GM23338 (cell line): ENCODE measurements at regions not wholly inside any gene's neighbourhood (a gene's known extent, or its start where the extent isn't known, plus 50 kb on each side); places are given as distances from the start of the nearest gene placed in this dataset.

Source experiments
- ATAC-seq: fragments of 200-7000 bp; cut with Tn5 transposase; 3 replicates; pipeline ENCODE4 v1.9.1; 2020
- DNase-seq: peaks from one replicate; pipeline ENCODE4 v3.0.0-alpha.2; 2015; ENCODE audit warnings: low spot score
- H2AFZ ChIP-seq: fragments of 200-600 bp; sonication (generic); 2 replicates; pipeline ENCODE4 v1.8.0; 2016; ENCODE audit warnings: antibody characterized with exemption, mild to moderate bottlenecking, moderate library complexity
- H3F3A ChIP-seq: fragments of 200-600 bp; sonication (generic); replicated peaks from 2 replicates; pipeline ENCODE4 v1.8.0; 2017; ENCODE audit warnings: antibody characterized with exemption, mixed run types, low read depth
- H3K27ac ChIP-seq: fragments of 200-600 bp; sonication (generic); 2 replicates; pipeline ENCODE4 v1.6.1; 2016; ENCODE audit warnings: low read depth
- H3K27me3 ChIP-seq: fragments of 200-600 bp; sonication (generic); 2 replicates; pipeline ENCODE4 v1.8.0; 2016; ENCODE audit warnings: mild to moderate bottlenecking, mixed run types, moderate library complexity; ENCODE audit not compliant: insufficient read depth
- H3K36me3 ChIP-seq: fragments of 200-600 bp; sonication (generic); 2 replicates; pipeline ENCODE4 v1.8.0; 2016; ENCODE audit warnings: mild to moderate bottlenecking; ENCODE audit not compliant: insufficient read depth
- H3K4me1 ChIP-seq: fragments of 200-600 bp; sonication (generic); 2 replicates; pipeline ENCODE4 v1.8.0; 2016; ENCODE audit warnings: mild to moderate bottlenecking, moderate library complexity; ENCODE audit not compliant: insufficient read depth
- H3K4me2 ChIP-seq: fragments of 200-600 bp; sonication (generic); 2 replicates; pipeline ENCODE4 v1.7.1; 2017; ENCODE audit warnings: mixed run types
- H3K4me3 ChIP-seq: fragments of 200-600 bp; sonication (generic); 2 replicates; pipeline ENCODE4 v1.6.1; 2016; ENCODE audit warnings: mixed run types
- H3K79me2 ChIP-seq: fragments of 200-600 bp; sonication (generic); replicated peaks from 2 replicates; pipeline ENCODE4 v1.8.0; 2017; ENCODE audit warnings: mild to moderate bottlenecking; ENCODE audit not compliant: insufficient read depth
- H3K9me2 ChIP-seq: fragments of 200-600 bp; sonication (generic); 2 replicates; pipeline ENCODE4 v1.8.0; 2017; ENCODE audit not compliant: insufficient read depth
- H4K20me1 ChIP-seq: fragments of 200-600 bp; sonication (generic); replicated peaks from 2 replicates; pipeline ENCODE4 v1.8.0; 2017; ENCODE audit warnings: mild to moderate bottlenecking; ENCODE audit not compliant: insufficient read depth
- H3K27ac Mint-ChIP-seq: 2 replicates; pipeline ENCODE4 v1.8.0; 2020; ENCODE audit warnings: inconsistent platforms, mild to moderate bottlenecking, moderate library complexity, mixed read lengths
- H3K27me3 Mint-ChIP-seq: 3 replicates; pipeline ENCODE4 v1.8.0; 2022; ENCODE audit warnings: low read depth, mild to moderate bottlenecking, moderate library complexity, mixed read lengths, inconsistent platforms; ENCODE audit not compliant: insufficient read depth, poor library complexity
- H3K36me3 Mint-ChIP-seq: 3 replicates; pipeline ENCODE4 v1.8.0; 2021; ENCODE audit warnings: low read depth, mild to moderate bottlenecking, inconsistent platforms, moderate library complexity, mixed read lengths
- H3K4me1 Mint-ChIP-seq: 3 replicates; pipeline ENCODE4 v1.8.0; 2020; ENCODE audit warnings: mild to moderate bottlenecking, inconsistent platforms, mixed read lengths
- H3K4me3 Mint-ChIP-seq: 3 replicates; pipeline ENCODE4 v1.8.0; 2021; ENCODE audit warnings: moderate library complexity, mild to moderate bottlenecking, inconsistent platforms, mixed read lengths
- H3K9me3 Mint-ChIP-seq: 3 replicates; pipeline ENCODE4 v1.8.0; 2020; ENCODE audit warnings: moderate library complexity, mild to moderate bottlenecking, inconsistent platforms, mixed read lengths
- CREB1 ChIP-seq: fragments of 250-450 bp; sonication (Bioruptor Pico); IDR thresholded peaks from 2 replicates; pipeline ENCODE4 v1.5.0; 2020; ENCODE audit warnings: low read depth, mild to moderate bottlenecking, moderate library complexity
- EZH2 ChIP-seq: fragments of 200-600 bp; sonication (generic); IDR thresholded peaks from one replicate; pipeline ENCODE4 v1.8.0; 2017; ENCODE audit warnings: antibody characterized with exemption, mild to moderate bottlenecking, low read depth; ENCODE audit not compliant: unreplicated experiment
- EZH2phosphoT487 ChIP-seq: fragments of 200-600 bp; sonication (generic); IDR thresholded peaks from one replicate; pipeline ENCODE4 v1.8.1; 2018; ENCODE audit warnings: antibody characterized with exemption; ENCODE audit not compliant: unreplicated experiment
- JUNB ChIP-seq: IDR thresholded peaks from one replicate; pipeline ENCODE4 v1.6.1; 2016; ENCODE audit warnings: antibody characterized with exemption; ENCODE audit not compliant: unreplicated experiment
- NANOG ChIP-seq: IDR thresholded peaks from 2 replicates; pipeline ENCODE4 v1.6.1; 2016; ENCODE audit warnings: antibody characterized with exemption, borderline replicate concordance
- POLR2AphosphoS5 ChIP-seq: IDR thresholded peaks from 2 replicates; pipeline ENCODE4 v1.6.1; 2016; ENCODE audit warnings: antibody characterized with exemption, low read depth
- STAT1 ChIP-seq: IDR thresholded peaks from one replicate; pipeline ENCODE4 v1.6.1; 2016; ENCODE audit warnings: antibody characterized with exemption; ENCODE audit not compliant: unreplicated experiment
- ZNF114 ChIP-seq: fragments of 250-450 bp; sonication (Bioruptor Pico); IDR thresholded peaks from 2 replicates; pipeline ENCODE4 v1.5.0; 2020; ENCODE audit warnings: mild to moderate bottlenecking, moderate library complexity
- ZNF331 ChIP-seq: fragments of 250-450 bp; sonication (Bioruptor Pico); IDR thresholded peaks from 2 replicates; pipeline ENCODE4 v1.5.0; 2020; ENCODE audit warnings: low read depth, mild to moderate bottlenecking, moderate library complexity
- ZNF462 ChIP-seq: fragments of 250-450 bp; sonication (Bioruptor Pico); IDR thresholded peaks from 2 replicates; pipeline ENCODE4 v1.5.0; 2020; ENCODE audit warnings: mild to moderate bottlenecking, moderate library complexity
- TF ChIP-seq, protein P1 (sequence below): IDR thresholded peaks from 2 replicates; pipeline ENCODE4 v1.6.1; 2016; ENCODE audit warnings: antibody characterized with exemption
- TF ChIP-seq, protein P2 (sequence below), 2 experiments: fragments of 200-600 bp in 1 of 2; sonication (generic) in 1 of 2; conservative IDR thresholded peaks; 2 replicates each; pipeline versions ENCODE4 v1.5.1 to v1.6.1; 2016 to 2017; ENCODE audit warnings: antibody characterized with exemption in 2 of 2, low read depth in 2 of 2, mild to moderate bottlenecking in 2 of 2, moderate library complexity in 1 of 2
- TF ChIP-seq, protein P3 (sequence below): IDR thresholded peaks from one replicate; pipeline ENCODE4 v1.6.1; 2018; ENCODE audit warnings: antibody characterized with exemption; ENCODE audit not compliant: unreplicated experiment

DNA sequence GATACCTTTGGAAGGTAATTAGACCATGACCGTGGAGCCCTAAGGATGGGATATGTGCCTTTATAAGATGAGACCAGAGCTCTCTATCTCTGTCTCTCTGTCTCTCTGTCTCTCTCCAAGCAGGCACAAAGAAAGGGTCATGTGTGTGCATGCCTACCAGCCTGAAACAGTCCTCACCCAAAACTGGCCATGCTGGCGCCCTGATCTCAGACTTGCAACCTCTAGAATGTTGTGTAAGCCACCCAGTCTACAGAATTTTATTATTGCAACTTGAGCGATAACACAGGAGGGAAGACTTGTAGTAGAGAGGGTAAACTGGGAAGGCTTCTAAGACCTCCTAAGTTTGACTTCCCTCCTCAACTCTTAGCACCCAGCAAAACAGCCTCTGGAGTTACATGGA is 124.1 kb upstream of the SERTAD2 start (continued):
- TF ChIP-seq CREB1 (CRISPR knock-in tag): no peak
- TF ChIP-seq STAT1: no peak
- no peak for TF ChIP-seq POLR2AphosphoS5
- TF ChIP-seq ZNF331 (CRISPR knock-in tag): no peak
- no peak for TF ChIP-seq EZH2
- no peak for TF ChIP-seq EZH2phosphoT487

- H3K4me1 Mint-ChIP-seq: no peaks in the 10 kb centered on the region
- ATAC-seq (no peak), DNase-seq (no peak)
- H3K27me3 ChIP-seq: no peaks in the 10 kb centered on the region
- no peaks in the 10 kb centered on the region; the same call in 1 of the 3 replicates for H3K9me3 Mint-ChIP-seq
- H3K9me2 ChIP-seq: 0 out of 2 replicates have a peak, but pooled peaks cover 5% of the 10 kb centered on the region
- no peaks in the 10 kb centered on the region for H4K20me1 ChIP-seq
- no peaks in the 10 kb centered on the region for H3F3A ChIP-seq
- TF ChIP-seq, protein P1, sequence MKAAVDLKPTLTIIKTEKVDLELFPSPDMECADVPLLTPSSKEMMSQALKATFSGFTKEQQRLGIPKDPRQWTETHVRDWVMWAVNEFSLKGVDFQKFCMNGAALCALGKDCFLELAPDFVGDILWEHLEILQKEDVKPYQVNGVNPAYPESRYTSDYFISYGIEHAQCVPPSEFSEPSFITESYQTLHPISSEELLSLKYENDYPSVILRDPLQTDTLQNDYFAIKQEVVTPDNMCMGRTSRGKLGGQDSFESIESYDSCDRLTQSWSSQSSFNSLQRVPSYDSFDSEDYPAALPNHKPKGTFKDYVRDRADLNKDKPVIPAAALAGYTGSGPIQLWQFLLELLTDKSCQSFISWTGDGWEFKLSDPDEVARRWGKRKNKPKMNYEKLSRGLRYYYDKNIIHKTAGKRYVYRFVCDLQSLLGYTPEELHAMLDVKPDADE: no peak
- TF ChIP-seq STAT1: no peak
- TF ChIP-seq EZH2: no peak
- TF ChIP-seq, protein P2, sequence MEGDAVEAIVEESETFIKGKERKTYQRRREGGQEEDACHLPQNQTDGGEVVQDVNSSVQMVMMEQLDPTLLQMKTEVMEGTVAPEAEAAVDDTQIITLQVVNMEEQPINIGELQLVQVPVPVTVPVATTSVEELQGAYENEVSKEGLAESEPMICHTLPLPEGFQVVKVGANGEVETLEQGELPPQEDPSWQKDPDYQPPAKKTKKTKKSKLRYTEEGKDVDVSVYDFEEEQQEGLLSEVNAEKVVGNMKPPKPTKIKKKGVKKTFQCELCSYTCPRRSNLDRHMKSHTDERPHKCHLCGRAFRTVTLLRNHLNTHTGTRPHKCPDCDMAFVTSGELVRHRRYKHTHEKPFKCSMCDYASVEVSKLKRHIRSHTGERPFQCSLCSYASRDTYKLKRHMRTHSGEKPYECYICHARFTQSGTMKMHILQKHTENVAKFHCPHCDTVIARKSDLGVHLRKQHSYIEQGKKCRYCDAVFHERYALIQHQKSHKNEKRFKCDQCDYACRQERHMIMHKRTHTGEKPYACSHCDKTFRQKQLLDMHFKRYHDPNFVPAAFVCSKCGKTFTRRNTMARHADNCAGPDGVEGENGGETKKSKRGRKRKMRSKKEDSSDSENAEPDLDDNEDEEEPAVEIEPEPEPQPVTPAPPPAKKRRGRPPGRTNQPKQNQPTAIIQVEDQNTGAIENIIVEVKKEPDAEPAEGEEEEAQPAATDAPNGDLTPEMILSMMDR (conservative IDR thresholded peaks at IDR 0.05; ENCODE audit: low read depth in 2 of 2): no peak
- TF ChIP-seq, protein P3, sequence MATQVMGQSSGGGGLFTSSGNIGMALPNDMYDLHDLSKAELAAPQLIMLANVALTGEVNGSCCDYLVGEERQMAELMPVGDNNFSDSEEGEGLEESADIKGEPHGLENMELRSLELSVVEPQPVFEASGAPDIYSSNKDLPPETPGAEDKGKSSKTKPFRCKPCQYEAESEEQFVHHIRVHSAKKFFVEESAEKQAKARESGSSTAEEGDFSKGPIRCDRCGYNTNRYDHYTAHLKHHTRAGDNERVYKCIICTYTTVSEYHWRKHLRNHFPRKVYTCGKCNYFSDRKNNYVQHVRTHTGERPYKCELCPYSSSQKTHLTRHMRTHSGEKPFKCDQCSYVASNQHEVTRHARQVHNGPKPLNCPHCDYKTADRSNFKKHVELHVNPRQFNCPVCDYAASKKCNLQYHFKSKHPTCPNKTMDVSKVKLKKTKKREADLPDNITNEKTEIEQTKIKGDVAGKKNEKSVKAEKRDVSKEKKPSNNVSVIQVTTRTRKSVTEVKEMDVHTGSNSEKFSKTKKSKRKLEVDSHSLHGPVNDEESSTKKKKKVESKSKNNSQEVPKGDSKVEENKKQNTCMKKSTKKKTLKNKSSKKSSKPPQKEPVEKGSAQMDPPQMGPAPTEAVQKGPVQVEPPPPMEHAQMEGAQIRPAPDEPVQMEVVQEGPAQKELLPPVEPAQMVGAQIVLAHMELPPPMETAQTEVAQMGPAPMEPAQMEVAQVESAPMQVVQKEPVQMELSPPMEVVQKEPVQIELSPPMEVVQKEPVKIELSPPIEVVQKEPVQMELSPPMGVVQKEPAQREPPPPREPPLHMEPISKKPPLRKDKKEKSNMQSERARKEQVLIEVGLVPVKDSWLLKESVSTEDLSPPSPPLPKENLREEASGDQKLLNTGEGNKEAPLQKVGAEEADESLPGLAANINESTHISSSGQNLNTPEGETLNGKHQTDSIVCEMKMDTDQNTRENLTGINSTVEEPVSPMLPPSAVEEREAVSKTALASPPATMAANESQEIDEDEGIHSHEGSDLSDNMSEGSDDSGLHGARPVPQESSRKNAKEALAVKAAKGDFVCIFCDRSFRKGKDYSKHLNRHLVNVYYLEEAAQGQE: no peak
- no peak for TF ChIP-seq ZNF114
- no peak for TF ChIP-seq POLR2AphosphoS5
- no peak for TF ChIP-seq NANOG
- TF ChIP-seq ZNF331 (CRISPR knock-in tag): no peak
- no peak for TF ChIP-seq ZNF462
- no peak for TF ChIP-seq JUNB
- H3K36me3 Mint-ChIP-seq: no peaks in the 10 kb centered on the region
- H3K27me3 Mint-ChIP-seq: peaks cover 1% of the 10 kb centered on the region
- H2AFZ ChIP-seq: no peak overlapping the region
- no peak overlapping the region for H3K4me3 Mint-ChIP-seq
- H3K4me3 ChIP-seq: no peak overlapping the region
- no peak overlapping the region for H3K27ac Mint-ChIP-seq
- no peak overlapping the region for H3K27ac ChIP-seq
- no peaks in the 10 kb centered on the region; the same call in 1 of the 2 replicates for H3K36me3 ChIP-seq
- no peak overlapping the region for H3K4me2 ChIP-seq
- no peaks in the 10 kb centered on the region for H3K4me1 ChIP-seq
- H3K79me2 ChIP-seq: no peaks in the 10 kb centered on the region
These were observed 125.5 kb upstream of the SERTAD2 start for GRCh38 chr2:64779117-64779690.
